B cell (primary cell): ENCODE measurements at regions not wholly inside any gene's neighbourhood (a gene's known extent, or its start where the extent isn't known, plus 50 kb on each side); places are given as distances from the start of the nearest gene placed in this dataset.

ENCODE experiments used
- CTCF ChIP-seq: fragments of 200-600 bp; IDR thresholded peaks from one replicate; pipeline ENCODE4 v1.8.0; 2022; ENCODE audit warnings: antibody characterized with exemption, mild to moderate bottlenecking
- EZH2 ChIP-seq: IDR thresholded peaks from 2 replicates; pipeline ENCODE4 v1.6.1; 2012; ENCODE audit warnings: borderline replicate concordance, low read depth, mild to moderate bottlenecking, moderate library complexity, low read length; ENCODE audit not compliant: insufficient read depth, poor library complexity, severe bottlenecking

- no peak for TF ChIP-seq CTCF
- TF ChIP-seq EZH2, result no peak
Observed at GRCh38 chr5:112686675-112687074, 51.0 kb upstream of the APC start.
